Kidney epithelial cell (primary cell): ENCODE measurements at regions not wholly inside any gene's neighbourhood (a gene's known extent, or its start where the extent isn't known, plus 50 kb on each side); places are given as distances from the start of the nearest gene placed in this dataset.

Experiments
- DNase-seq: peaks from one replicate; pipeline ENCODE4 v3.0.0-alpha.2; 2010; ENCODE audit warnings: low read depth
- H3K27me3 ChIP-seq: 2 replicates; pipeline ENCODE4 v1.6.0; 2011; ENCODE audit warnings: low read length; ENCODE audit not compliant: control insufficient read depth, insufficient read depth
- H3K36me3 ChIP-seq: 2 replicates; pipeline ENCODE4 v1.5.1; 2011; ENCODE audit warnings: low read length; ENCODE audit not compliant: control insufficient read depth, insufficient read depth
- H3K4me3 ChIP-seq: 2 replicates; pipeline ENCODE4 v1.5.1; 2011; ENCODE audit warnings: low read depth, mild to moderate bottlenecking, control low read depth, low read length
- TF ChIP-seq, protein P1 (sequence below): IDR thresholded peaks from 2 replicates; pipeline ENCODE4 v1.5.1; 2011; ENCODE audit warnings: mild to moderate bottlenecking, moderate library complexity, low read length, control low read depth, inconsistent platforms; ENCODE audit not compliant: insufficient read depth, poor library complexity, severe bottlenecking

DNA sequence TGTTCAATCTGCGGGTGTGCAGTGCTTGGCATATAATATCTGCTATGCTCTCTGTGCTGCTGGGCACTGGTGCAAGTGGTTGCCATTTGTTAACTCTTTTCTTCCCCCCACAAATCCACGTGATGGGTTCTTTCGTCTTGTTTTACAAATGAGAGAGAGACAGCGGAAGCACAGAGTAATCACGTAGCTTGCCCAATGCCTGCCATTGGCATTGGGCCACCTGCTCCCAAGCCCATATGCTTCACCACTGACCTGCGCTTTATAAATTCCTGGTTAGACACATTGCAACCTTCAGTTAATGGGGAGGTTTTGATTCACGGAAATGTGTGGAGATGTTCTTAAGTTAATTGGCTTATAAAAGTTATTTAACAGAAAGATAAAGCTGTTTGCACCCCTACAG, 194.8 kb upstream of the ADAMTS16 start:
- DNase-seq, result no peak
- no peaks in the 10 kb centered on the region for H3K27me3 ChIP-seq
- TF ChIP-seq, protein P1, sequence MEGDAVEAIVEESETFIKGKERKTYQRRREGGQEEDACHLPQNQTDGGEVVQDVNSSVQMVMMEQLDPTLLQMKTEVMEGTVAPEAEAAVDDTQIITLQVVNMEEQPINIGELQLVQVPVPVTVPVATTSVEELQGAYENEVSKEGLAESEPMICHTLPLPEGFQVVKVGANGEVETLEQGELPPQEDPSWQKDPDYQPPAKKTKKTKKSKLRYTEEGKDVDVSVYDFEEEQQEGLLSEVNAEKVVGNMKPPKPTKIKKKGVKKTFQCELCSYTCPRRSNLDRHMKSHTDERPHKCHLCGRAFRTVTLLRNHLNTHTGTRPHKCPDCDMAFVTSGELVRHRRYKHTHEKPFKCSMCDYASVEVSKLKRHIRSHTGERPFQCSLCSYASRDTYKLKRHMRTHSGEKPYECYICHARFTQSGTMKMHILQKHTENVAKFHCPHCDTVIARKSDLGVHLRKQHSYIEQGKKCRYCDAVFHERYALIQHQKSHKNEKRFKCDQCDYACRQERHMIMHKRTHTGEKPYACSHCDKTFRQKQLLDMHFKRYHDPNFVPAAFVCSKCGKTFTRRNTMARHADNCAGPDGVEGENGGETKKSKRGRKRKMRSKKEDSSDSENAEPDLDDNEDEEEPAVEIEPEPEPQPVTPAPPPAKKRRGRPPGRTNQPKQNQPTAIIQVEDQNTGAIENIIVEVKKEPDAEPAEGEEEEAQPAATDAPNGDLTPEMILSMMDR, result no peak
- no peak overlapping the region for H3K4me3 ChIP-seq
- H3K36me3 ChIP-seq, result no peaks in the 10 kb centered on the region

DNA sequence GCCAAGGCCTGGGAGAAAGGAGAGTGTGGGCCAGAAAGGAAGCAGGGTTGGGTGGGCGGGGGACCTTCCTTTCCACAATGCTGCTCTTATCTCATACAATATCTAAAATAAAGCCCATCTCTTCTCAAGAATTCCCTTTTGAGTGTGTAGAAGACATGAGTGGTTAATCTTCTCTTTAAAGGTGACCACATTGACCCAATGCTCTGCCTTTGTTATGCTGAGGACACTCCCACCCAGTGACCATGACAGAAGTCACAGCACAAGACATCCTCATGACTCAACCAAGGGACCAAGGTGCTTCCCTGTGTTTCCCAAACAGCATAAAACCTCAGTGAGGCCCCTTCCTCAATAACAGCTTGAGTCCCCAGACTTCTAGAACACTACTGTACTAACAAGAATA, 193.0 kb upstream of the ADAMTS16 start:
- no peaks in the 10 kb centered on the region for H3K36me3 ChIP-seq
- H3K27me3 ChIP-seq, result no peaks in the 10 kb centered on the region
- no peak overlapping the region for H3K4me3 ChIP-seq
- DNase-seq, result no peak
- TF ChIP-seq, protein P1, result no peak

DNA sequence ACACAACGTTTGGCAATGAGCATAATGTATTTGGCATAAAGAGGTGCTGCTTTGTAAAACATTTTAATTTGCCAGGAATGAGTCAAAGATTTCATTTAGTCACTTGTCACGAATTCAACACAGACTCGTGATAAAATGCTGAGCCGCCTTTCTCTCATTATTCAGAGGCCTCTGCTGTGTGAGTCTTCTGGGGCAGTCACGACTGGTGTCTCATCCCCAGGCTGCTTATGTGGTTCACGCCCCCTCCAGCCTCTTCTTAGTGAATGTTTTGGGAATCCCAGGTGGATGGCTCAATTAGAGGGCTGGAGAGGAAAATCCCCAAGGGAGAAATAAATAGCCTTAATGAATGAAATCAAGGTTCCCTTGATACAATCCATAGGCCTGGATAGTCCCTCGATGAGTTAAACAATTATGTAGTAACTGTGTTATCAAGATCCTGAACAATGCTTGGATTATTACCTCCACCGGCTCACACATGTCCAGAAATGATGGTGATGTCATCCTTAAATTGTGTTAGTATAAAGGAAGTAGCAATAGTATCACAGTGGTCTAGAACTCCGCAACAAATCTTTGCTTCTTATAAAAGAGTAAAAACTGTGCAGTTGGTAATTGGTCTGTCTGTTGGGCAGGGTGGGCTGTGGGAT, 192.1 kb upstream of the ADAMTS16 start:
- no peaks in the 10 kb centered on the region for H3K27me3 ChIP-seq
- H3K36me3 ChIP-seq, result no peaks in the 10 kb centered on the region
- DNase-seq, result no peak
- H3K4me3 ChIP-seq, result no peak overlapping the region
- TF ChIP-seq, protein P1, result no peak

DNA sequence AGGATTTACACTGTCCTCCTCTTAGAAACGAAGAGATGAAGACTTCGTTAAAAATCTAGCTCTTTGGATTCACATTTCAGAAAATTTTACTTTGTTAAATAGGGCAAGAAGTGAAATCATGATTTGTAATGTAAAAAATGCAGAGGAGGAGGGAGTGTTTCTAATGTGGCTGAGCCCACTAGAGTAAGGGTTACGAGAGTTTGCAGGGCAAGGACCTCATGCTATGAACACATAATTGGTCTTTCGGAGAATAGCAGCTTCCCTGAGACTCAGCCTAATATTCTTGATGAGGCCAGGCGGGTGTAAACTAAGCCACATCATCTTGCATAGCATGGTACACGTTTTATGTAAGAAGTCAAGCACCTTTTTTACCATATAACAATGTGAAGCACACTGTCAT, 191.0 kb upstream of the ADAMTS16 start:
- no peak for DNase-seq
- no peak overlapping the region for H3K4me3 ChIP-seq
- no peaks in the 10 kb centered on the region for H3K36me3 ChIP-seq
- H3K27me3 ChIP-seq, result no peaks in the 10 kb centered on the region
- TF ChIP-seq, protein P1, result no peak

DNA sequence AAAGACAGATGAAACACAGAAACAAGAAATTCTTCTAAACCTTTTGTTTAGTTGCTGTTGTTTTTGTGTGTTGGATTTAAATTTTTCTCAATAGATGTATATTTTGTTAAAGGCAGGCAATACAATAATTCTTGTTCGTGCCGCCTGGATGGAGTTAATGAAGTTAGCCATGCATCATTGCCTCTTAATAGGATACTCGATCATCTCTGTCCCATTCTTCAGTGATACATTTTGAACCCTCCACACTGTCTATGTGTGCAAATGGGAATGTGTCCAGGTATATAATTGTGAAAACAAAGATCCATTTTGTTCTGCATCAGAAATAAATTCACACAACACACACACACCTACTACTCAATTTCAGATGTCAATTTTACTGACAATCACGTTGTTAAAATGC, 186.6 kb upstream of the ADAMTS16 start:
- Histone ChIP-seq H3K36me3 (no peaks in the 10 kb centered on the region), H3K27me3 (no peaks in the 10 kb centered on the region), H3K4me3 (no peak overlapping the region)
- TF ChIP-seq, protein P1, result no peak
- no peak for DNase-seq

DNA sequence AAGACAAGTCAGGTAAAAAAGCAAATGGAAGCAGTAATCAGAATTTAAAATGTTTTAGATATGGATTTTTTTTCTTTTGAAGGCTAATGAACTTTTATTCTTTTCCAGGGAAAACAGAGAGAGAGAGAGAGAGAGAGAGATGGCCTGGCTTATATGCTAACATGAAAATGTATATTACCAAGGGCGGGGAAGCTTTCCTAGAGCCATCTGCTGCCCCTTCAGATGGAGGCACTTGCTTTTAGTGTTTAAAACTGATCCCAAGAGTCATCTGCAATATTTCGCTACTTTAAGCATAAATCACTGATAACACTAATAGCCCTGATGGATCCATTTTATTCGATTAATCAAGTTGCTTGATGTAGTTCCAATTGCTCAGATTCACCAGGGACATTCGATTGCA, 186.1 kb upstream of the ADAMTS16 start:
- Histone ChIP-seq H3K4me3 (no peak overlapping the region), H3K36me3 (no peaks in the 10 kb centered on the region), H3K27me3 (no peaks in the 10 kb centered on the region)
- no peak for DNase-seq
- TF ChIP-seq, protein P1, result no peak
